Heart left ventricle (tissue), 16 donors: ENCODE measurements at regions not wholly inside any gene's neighbourhood (a gene's known extent, or its start where the extent isn't known, plus 50 kb on each side); places are given as distances from the start of the nearest gene placed in this dataset.

ENCODE experiments used
- ATAC-seq, 4 donors: fragments of 200-7000 bp; cut with Tn5 transposase; one replicate each; pipeline ENCODE4 v1.9.1; 2020 to 2022; ENCODE audit warnings: moderate library complexity in 4 of 4, mild to moderate bottlenecking in 3 of 4, moderate number of reproducible peaks in 1 of 4
- DNase-seq, 5 donors: peaks; one replicate each; pipeline ENCODE4 v3.0.0-alpha.2; 2020
- H3K27ac ChIP-seq, 12 donors: fragments of 200-600 bp; sonication (generic) in 4 of 12; one replicate each; pipeline versions ENCODE4 v1.5.0 to v1.8.0; 2016 to 2022; ENCODE audit warnings: mild to moderate bottlenecking in 2 of 12
- H3K27me3 ChIP-seq, 9 donors: fragments of 200-600 bp; sonication (generic) in 2 of 9; one replicate each; pipeline versions ENCODE4 v1.5.1 to v1.8.0; 2016 to 2022; ENCODE audit warnings: mild to moderate bottlenecking in 3 of 9
- H3K36me3 ChIP-seq, 9 donors: fragments of 200-600 bp; sonication (generic) in 2 of 9; one replicate each; pipeline versions ENCODE4 v1.5.0 to v1.8.0; 2018 to 2022; ENCODE audit warnings: mild to moderate bottlenecking in 2 of 9
- H3K4me1 ChIP-seq, 12 donors: fragments of 200-600 bp; sonication (generic) in 4 of 12; one replicate each; pipeline versions ENCODE4 v1.5.0 to v1.8.0; 2016 to 2022; ENCODE audit warnings: mild to moderate bottlenecking in 3 of 12
- H3K4me3 ChIP-seq, 12 donors: fragments of 200-600 bp; sonication (generic) in 4 of 12; one replicate each; pipeline versions ENCODE4 v1.5.0 to v1.8.0; 2017 to 2022; ENCODE audit warnings: mild to moderate bottlenecking in 9 of 12, moderate library complexity in 4 of 12
- H3K9me3 ChIP-seq, 12 donors: fragments of 200-600 bp; sonication (generic) in 4 of 12; one replicate each; pipeline versions ENCODE4 v1.5.0 to v1.8.0; 2016 to 2022; ENCODE audit warnings: mild to moderate bottlenecking in 1 of 12
- POLR2A ChIP-seq, 2 donors: fragments of 450-650 bp; IDR thresholded peaks; one replicate each; pipeline ENCODE4 v1.6.1; 2017; ENCODE audit warnings: antibody characterized with exemption in 2 of 2, mild to moderate bottlenecking in 2 of 2, moderate library complexity in 2 of 2
- WGBS, 4 donors: extraction: QIAGEN DNeasy Blood & Tissue Kit in 2 of 4; methylation state at CpG; one replicate each; pipeline versions ENCODE4 v1.1.5 to v1.1.7; 2013 to 2018; 5-methylcytosine and 5-hydroxymethylcytosine counted together
- intact Hi-C, 10 donors: fragments of 100-400 bp; cut with DNase I; formaldehyde crosslinking; loops; one replicate each; pipeline versions ENCODE4 v1.11.1 to v1.14.2; 2022
- TF ChIP-seq, protein P1 (sequence below), 12 donors: fragments of 200-600 bp; sonication (generic) in 4 of 12; IDR thresholded peaks; one replicate each; pipeline versions ENCODE4 v1.5.0 to v1.8.0; 2018 to 2022; ENCODE audit warnings: antibody characterized with exemption in 12 of 12, mild to moderate bottlenecking in 5 of 12
- donor health status: ischemic (EF 13 %, LVEDD 7.1; RV severe dilation, severe dysfunction).
- donor health status: healthy with polysubstance abuse.
- donor health status: DM: no; HTN: yes; CAD: no.
- donor health status: DM: no; HTN: no; CAD: no.
- donor health status: ischemic (EF 25% LVEDD 6.9; RV normal size, moderate dysfunction).
- donor health status: ischemic (EF 25% LVEDD 5.7; RV mildly dilated, moderate dysfunction).
- donor health status: healthy.
- donor health status: DM: yes; HTN: yes; CAD: no.
- donor health status: ischemic (EF 35%, LVEDD 5.7; RV mildly dilated, moderate dysfunction).
- donor health status: nonischemic (EF 11% LVEDD 7.7; RV severe dilation, severe dysfunction).
- donor health status: DM: yes; HTN: yes; CAD: no.
- donor health status: PGD.
- donor health status: ischemic (EF 29% LVEDD 5.4; RV normal size, mild dysfunction).
- donor health status: nonischemic (EF 23%, LVEDD 6.1; RV moderate dilation, normal function).

GRCh38 chr13:44299152-44299943 lies 74.3 kb upstream of the SERP2 start:
- Histone ChIP-seq H3K27ac (no peak overlapping the region), H3K4me3 (no peak overlapping the region), H3K27me3 (no peaks in the 10 kb centered on the region), H3K36me3 (no peaks in the 10 kb centered on the region), H3K4me1 (peaks cover 5 to 52% (median 42%) of the 10 kb centered on the region in 12 donors), H3K9me3 (no peaks in the 10 kb centered on the region)
- DNase-seq (no peak), ATAC-seq (no peak)
- TF ChIP-seq POLR2A (IDR thresholded peaks at IDR 0.05): no peak
- TF ChIP-seq, protein P1, sequence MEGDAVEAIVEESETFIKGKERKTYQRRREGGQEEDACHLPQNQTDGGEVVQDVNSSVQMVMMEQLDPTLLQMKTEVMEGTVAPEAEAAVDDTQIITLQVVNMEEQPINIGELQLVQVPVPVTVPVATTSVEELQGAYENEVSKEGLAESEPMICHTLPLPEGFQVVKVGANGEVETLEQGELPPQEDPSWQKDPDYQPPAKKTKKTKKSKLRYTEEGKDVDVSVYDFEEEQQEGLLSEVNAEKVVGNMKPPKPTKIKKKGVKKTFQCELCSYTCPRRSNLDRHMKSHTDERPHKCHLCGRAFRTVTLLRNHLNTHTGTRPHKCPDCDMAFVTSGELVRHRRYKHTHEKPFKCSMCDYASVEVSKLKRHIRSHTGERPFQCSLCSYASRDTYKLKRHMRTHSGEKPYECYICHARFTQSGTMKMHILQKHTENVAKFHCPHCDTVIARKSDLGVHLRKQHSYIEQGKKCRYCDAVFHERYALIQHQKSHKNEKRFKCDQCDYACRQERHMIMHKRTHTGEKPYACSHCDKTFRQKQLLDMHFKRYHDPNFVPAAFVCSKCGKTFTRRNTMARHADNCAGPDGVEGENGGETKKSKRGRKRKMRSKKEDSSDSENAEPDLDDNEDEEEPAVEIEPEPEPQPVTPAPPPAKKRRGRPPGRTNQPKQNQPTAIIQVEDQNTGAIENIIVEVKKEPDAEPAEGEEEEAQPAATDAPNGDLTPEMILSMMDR (IDR thresholded peaks at IDR 0.05): no peak
- WGBS, 4 donors: 81 to 92% (median 86%) methylated on average over 5 of the region's 5 CpGs
- intact Hi-C loops: loop anchor here in 3 of 10 donors (5.0 to 10.0 kb wide), 3 partner anchors 65 to 135 kb away; no protein-coding TSS in a partner anchor

DNA sequence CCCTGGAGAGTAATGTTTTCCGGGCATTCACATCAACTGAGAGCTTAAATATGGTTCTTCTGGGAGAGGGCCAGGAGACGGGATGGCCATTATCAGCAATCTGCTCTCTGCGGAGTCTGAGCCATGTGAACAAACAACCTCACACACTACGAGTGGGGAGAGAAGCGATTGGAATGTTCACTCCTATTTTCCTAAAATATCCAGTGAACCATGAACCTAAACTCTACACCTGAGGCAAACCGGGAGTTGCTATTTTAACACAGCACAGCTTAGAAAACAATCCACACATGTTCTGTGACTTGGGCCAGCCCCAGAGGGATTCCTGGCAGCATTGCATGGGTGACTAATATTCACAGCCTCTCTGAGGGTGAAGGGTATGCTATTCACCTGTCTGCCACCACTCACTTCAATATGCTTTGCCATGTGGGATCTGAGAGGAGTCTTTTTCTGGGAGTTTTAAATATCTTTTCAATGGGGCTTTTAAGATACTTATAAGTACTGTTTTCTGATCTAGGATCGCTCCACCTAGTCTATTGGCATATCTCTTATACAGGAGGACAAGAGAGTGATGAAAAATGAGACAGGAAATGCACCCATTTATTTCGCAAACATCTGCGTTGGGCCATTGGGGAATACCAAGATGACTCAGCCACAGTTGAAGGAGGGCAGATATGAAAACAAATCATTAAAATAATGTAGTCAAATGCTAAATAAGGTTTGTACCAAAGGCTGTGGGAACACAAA lies 72.6 kb upstream of the SERP2 start:
- H3K27me3 ChIP-seq: no peaks in the 10 kb centered on the region
- peaks cover 8 to 66% (median 55%) of the 10 kb centered on the region in 12 donors for H3K4me1 ChIP-seq
- no peak for TF ChIP-seq POLR2A (IDR thresholded peaks at IDR 0.05)
- TF ChIP-seq, protein P1 (IDR thresholded peaks at IDR 0.05): peak in 1 of 12 donors; percentile 6
- peak overlapping the region; percentile 48 to 87 (median 72) for H3K27ac ChIP-seq
- H3K4me3 ChIP-seq: no peak overlapping the region
- DNase-seq: peak in 4 of 5 donors; percentile 54 to 66 (median 62)
- intact Hi-C loops: loop anchor here in 6 of 10 donors (5.0 to 10.0 kb wide), 4 partner anchors 64 to 156 kb away; no protein-coding TSS in a partner anchor
- peak; percentile 67 to 91 (median 88) for ATAC-seq
- no peaks in the 10 kb centered on the region for H3K36me3 ChIP-seq
- no peaks in the 10 kb centered on the region for H3K9me3 ChIP-seq
- WGBS, 4 donors: 25 to 41% (median 34%) methylated on average over 9 of the region's 9 CpGs

DNA sequence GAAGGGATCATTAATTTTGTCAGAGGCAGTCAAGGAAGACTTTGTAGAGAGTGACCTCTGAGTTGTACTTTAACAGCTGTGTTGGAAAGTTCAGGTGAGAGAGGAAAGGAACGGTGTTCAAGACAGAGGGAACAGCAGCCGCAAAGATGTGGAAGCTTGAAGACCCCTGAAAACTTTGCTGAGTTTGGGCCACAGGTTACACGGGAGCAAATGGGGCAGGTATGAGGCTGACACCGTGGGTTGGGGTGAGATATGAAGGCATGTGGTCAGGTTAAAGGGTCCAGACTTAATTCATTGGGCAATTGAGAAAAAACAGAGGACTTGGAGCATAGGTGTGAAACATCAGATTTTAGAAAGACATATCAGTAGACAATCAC lies 72.0 kb upstream of the SERP2 start:
- TF ChIP-seq, protein P1 (IDR thresholded peaks at IDR 0.05): no peak
- no peak for TF ChIP-seq POLR2A (IDR thresholded peaks at IDR 0.05)

DNA sequence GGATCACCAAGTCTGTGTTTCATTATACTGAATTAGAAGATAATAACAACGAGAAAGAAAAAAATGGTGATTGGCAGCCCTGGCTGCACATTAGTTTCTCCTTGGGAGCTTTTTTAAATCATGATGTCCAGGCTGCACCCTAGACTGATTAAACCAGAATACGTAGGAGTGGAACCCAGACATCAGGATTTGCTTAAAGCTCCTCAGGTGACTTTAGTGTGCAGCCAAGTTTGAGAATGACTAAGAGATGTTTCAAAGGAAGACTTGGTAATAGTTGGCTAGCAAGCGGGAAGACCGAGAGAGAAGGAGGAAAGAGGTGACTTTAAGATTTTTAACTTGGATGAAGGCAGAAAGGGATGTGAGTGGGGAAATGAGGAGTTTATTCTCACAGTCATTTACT lies 71.4 kb upstream of the SERP2 start:
- intact Hi-C loops: loop anchor here in 6 of 10 donors (2.0 to 10.0 kb wide), 5 partner anchors 65 to 157 kb away; no protein-coding TSS in a partner anchor
- TF ChIP-seq, protein P1 (IDR thresholded peaks at IDR 0.05): no peak
- no peak for TF ChIP-seq POLR2A (IDR thresholded peaks at IDR 0.05)
- H3K27me3 ChIP-seq: no peaks in the 10 kb centered on the region
- WGBS, 4 donors: 78 to 85% (median 79%) methylated on average over 4 of the region's 4 CpGs
- H3K4me3 ChIP-seq: no peak overlapping the region
- no peaks in the 10 kb centered on the region for H3K9me3 ChIP-seq
- DNase-seq: no peak
- peaks cover 8 to 73% (median 57%) of the 10 kb centered on the region in 12 donors for H3K4me1 ChIP-seq
- no peak for ATAC-seq
- no peaks in the 10 kb centered on the region for H3K36me3 ChIP-seq
- peak overlapping the region in 9 of 12 donors; percentile 39 to 87 (median 73) for H3K27ac ChIP-seq

More for the DNA sequence above, 72.0 kb upstream of the SERP2 start:
- Histone ChIP-seq H3K4me3 (no peak overlapping the region), H3K36me3 (no peaks in the 10 kb centered on the region), H3K9me3 (no peaks in the 10 kb centered on the region), H3K4me1 (peaks cover 8 to 71% (median 56%) of the 10 kb centered on the region in 12 donors), H3K27ac (peak overlapping the region in 11 of 12 donors; percentile 61 to 87 (median 73)), H3K27me3 (no peaks in the 10 kb centered on the region)
- DNase-seq: no peak
- 82 to 96% (median 83%) methylated on average over 4 of the region's 4 CpGs for WGBS, 4 donors
- no peak for ATAC-seq
- intact Hi-C loops: loop anchor here in 6 of 10 donors (2.0 to 10.0 kb wide), 5 partner anchors 64 to 157 kb away; no protein-coding TSS in a partner anchor
